ENCODE measurements at regions not wholly inside any gene's neighbourhood (a gene's known extent, or its start where the extent isn't known, plus 50 kb on each side); places are given as distances from the start of the nearest gene placed in this dataset.

GRCh38 chr2:206846331-206846730 is 80.9 kb downstream of the FASTKD2 start:
- TF ChIP-seq EZH2 (IDR thresholded peaks at IDR 0.05; ENCODE audit: borderline replicate concordance, low read length) (no peak), CTCF (conservative IDR thresholded peaks at IDR 0.05 in 1 of 2, IDR thresholded peaks at IDR 0.05 in 1 of 2; ENCODE audit: extremely low read depth in 1 of 2, insufficient read depth in 1 of 2, low read depth in 1 of 2, low read length in 2 of 2) (no peak)
